ENCODE measurements at regions not wholly inside any gene's neighbourhood (a gene's known extent, or its start where the extent isn't known, plus 50 kb on each side); places are given as distances from the start of the nearest gene placed in this dataset.

DNA sequence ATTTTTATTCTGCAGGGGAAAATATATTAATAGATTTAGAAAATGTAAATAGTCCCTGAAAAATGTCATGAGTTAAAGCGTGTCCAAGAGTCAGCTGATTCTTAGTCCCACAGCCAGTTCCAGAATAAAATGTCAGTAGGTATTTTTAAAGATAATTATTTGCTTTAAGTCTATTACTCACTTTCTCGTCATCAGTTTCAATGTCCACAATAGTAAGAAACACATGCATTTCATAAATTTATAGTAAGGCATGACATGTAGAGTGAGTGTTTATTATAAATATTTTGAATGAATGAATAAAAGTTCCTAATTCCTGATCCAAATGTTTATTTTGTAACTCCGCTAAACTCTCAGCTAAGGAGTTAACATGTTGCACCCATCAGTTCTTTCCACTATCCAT is 1044.0 kb upstream of the PIK3C3 start:
- Histone ChIP-seq H3K4me1 (ENCODE audit: insufficient read depth, low read length) (no peaks in the 10 kb centered on the region), H3K27me3 (ENCODE audit: insufficient read depth, low read length) (no peaks in the 10 kb centered on the region), H3K4me3 (ENCODE audit: low read length in 2 of 2) (no peak overlapping the region), H3K9me3 (ENCODE audit: control insufficient read depth in 1 of 2, low read length in 2 of 2) (no peaks in the 10 kb centered on the region), H3K36me3 (ENCODE audit: insufficient read depth, low read length) (no peaks in the 10 kb centered on the region), H3K27ac (ENCODE audit: low read depth, low read length) (no peak overlapping the region)
- no peaks in the 10 kb centered on the region for H3K27me3 Mint-ChIP-seq
- no peak for DNase-seq
- no peak overlapping the region for H3K27ac Mint-ChIP-seq
- no peak overlapping the region for H3K4me3 Mint-ChIP-seq
- H3K36me3 Mint-ChIP-seq = no peaks in the 10 kb centered on the region
- ChIA-PET CTCF (ENCODE audit: partially characterized antibody) (no interaction called here), POLR2A (ENCODE audit: partially characterized antibody) (no interaction called here)
- H3K4me1 Mint-ChIP-seq = no peaks in the 10 kb centered on the region
- intact Hi-C loops (cut with micrococcal nuclease) = no loop called here
- peaks cover 2 to 17% (median 10%) of the 10 kb centered on the region in 8 donors for H3K9me3 Mint-ChIP-seq

DNA sequence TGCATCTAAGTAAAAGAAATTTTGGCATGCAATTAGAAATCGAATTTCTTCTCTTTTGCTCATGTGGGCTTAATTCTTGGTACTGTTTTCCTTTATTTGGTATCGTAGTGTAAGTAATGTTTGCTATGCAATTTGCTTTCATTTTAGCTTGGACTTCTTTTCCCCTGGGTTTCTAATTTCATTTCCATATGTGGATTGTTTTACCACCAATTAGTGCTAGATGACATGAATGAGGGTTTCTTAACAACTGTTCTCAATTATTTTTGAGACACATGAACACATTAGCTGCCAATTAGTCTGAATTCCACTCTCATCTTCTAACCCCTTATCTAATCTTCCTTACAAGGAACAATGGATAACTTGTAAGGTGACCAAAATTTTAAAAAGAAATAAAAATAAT is 1047.2 kb upstream of the PIK3C3 start:
- no peak for DNase-seq
- Mint-ChIP-seq H3K36me3 (no peaks in the 10 kb centered on the region), H3K4me3 (no peak overlapping the region), H3K27me3 (no peaks in the 10 kb centered on the region), H3K4me1 (no peaks in the 10 kb centered on the region), H3K27ac (no peak overlapping the region), H3K9me3 (peaks cover 2 to 14% (median 5%) of the 10 kb centered on the region in 8 donors)
- intact Hi-C loops (cut with micrococcal nuclease) = no loop called here
- POLR2A ChIA-PET (ENCODE audit: partially characterized antibody) = no interaction called here
- Histone ChIP-seq H3K27ac (ENCODE audit: low read depth, low read length) (no peak overlapping the region), H3K36me3 (ENCODE audit: insufficient read depth, low read length) (no peaks in the 10 kb centered on the region), H3K27me3 (ENCODE audit: insufficient read depth, low read length) (no peaks in the 10 kb centered on the region), H3K9me3 (ENCODE audit: control insufficient read depth in 1 of 2, low read length in 2 of 2) (no peaks in the 10 kb centered on the region), H3K4me3 (ENCODE audit: low read length in 2 of 2) (no peak overlapping the region), H3K4me1 (ENCODE audit: insufficient read depth, low read length) (no peaks in the 10 kb centered on the region)
- CTCF ChIA-PET (ENCODE audit: partially characterized antibody) = no interaction called here

- no peak overlapping the region for H3K27ac ChIP-seq (ENCODE audit: low read depth, low read length)
- H3K4me1 Mint-ChIP-seq = no peaks in the 10 kb centered on the region
- H3K4me3 Mint-ChIP-seq = no peak overlapping the region
- no peaks in the 10 kb centered on the region for H3K36me3 ChIP-seq (ENCODE audit: insufficient read depth, low read length)
- no peaks in the 10 kb centered on the region for H3K27me3 Mint-ChIP-seq
- no peak for DNase-seq
- H3K4me3 ChIP-seq (ENCODE audit: low read length in 2 of 2) = no peak overlapping the region
- no peaks in the 10 kb centered on the region for H3K9me3 ChIP-seq (ENCODE audit: control insufficient read depth in 1 of 2, low read length in 2 of 2)
- no peaks in the 10 kb centered on the region for H3K4me1 ChIP-seq (ENCODE audit: insufficient read depth, low read length)
- H3K36me3 Mint-ChIP-seq = no peaks in the 10 kb centered on the region
- intact Hi-C loops (cut with micrococcal nuclease) = no loop called here
- CTCF ChIA-PET (ENCODE audit: partially characterized antibody) = no interaction called here
- no peaks in the 10 kb centered on the region for H3K27me3 ChIP-seq (ENCODE audit: insufficient read depth, low read length)
- POLR2A ChIA-PET (ENCODE audit: partially characterized antibody) = no interaction called here
- H3K27ac Mint-ChIP-seq = no peak overlapping the region
- peaks cover 0 to 16% (median 4%) of the 10 kb centered on the region in 8 donors for H3K9me3 Mint-ChIP-seq
These were observed 1050.7 kb upstream of the PIK3C3 start for GRCh38 chr18:40904295-40904694.

DNA sequence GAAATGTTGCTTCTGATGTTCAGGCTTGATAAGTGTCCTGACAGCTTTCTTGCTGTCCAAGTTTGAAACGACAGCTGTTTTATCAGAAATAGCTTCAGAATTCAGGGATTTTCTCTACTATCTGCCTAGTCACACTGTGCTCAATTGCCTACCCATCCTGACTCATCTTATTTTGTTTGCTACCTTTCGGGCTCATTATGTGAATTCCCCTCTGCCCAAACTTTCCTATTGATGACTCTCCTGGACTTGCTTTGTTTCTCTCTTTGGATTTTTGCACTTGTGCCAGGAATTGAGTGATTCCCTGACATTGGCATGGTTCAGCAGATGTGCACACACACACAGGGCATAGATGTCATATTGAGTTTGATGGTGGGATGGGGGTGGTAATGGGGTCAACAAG is 1052.6 kb upstream of the PIK3C3 start:
- Histone ChIP-seq H3K4me1 (ENCODE audit: insufficient read depth, low read length) (no peaks in the 10 kb centered on the region), H3K4me3 (ENCODE audit: low read length in 2 of 2) (no peak overlapping the region), H3K27ac (ENCODE audit: low read depth, low read length) (no peak overlapping the region), H3K27me3 (ENCODE audit: insufficient read depth, low read length) (no peaks in the 10 kb centered on the region), H3K36me3 (ENCODE audit: insufficient read depth, low read length) (no peaks in the 10 kb centered on the region), H3K9me3 (ENCODE audit: control insufficient read depth in 1 of 2, low read length in 2 of 2) (no peaks in the 10 kb centered on the region)
- ChIA-PET CTCF (ENCODE audit: partially characterized antibody) (no interaction called here), POLR2A (ENCODE audit: partially characterized antibody) (no interaction called here)
- H3K4me1 Mint-ChIP-seq = no peaks in the 10 kb centered on the region
- no peaks in the 10 kb centered on the region for H3K27me3 Mint-ChIP-seq
- DNase-seq = no peak
- H3K4me3 Mint-ChIP-seq = no peak overlapping the region
- H3K9me3 Mint-ChIP-seq = peaks cover 0 to 18% (median 2%) of the 10 kb centered on the region in 8 donors
- no peak overlapping the region for H3K27ac Mint-ChIP-seq
- H3K36me3 Mint-ChIP-seq = no peaks in the 10 kb centered on the region
- intact Hi-C loops (cut with micrococcal nuclease) = no loop called here

DNA sequence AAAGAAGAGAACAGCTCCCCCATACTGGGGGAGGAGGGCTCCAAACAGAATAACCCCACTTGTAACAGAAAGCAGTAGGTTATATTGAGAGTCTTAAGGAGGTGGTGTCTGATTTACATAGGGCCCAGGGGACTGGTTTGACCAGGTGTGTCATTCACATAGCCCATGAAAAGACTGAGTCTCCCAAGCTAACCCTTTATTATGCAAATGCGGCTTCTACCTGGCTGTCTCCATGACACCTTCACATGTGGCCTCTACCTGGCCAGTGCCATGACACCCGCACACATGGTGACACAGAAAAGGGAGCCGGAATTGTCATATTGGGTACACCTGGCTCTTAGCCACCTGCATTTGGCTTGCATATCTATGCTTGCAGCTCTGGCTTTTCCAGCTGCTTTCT is 1057.2 kb upstream of the PIK3C3 start:
- H3K4me3 ChIP-seq (ENCODE audit: low read length in 2 of 2) = no peak overlapping the region
- H3K27me3 Mint-ChIP-seq = no peaks in the 10 kb centered on the region
- no peaks in the 10 kb centered on the region for H3K36me3 Mint-ChIP-seq
- H3K4me1 ChIP-seq (ENCODE audit: insufficient read depth, low read length) = no peaks in the 10 kb centered on the region
- intact Hi-C loops (cut with micrococcal nuclease) = no loop called here
- H3K9me3 Mint-ChIP-seq = peaks cover 2 to 26% (median 11%) of the 10 kb centered on the region in 8 donors
- CTCF ChIA-PET (ENCODE audit: partially characterized antibody) = no interaction called here
- no peaks in the 10 kb centered on the region for H3K9me3 ChIP-seq (ENCODE audit: control insufficient read depth in 1 of 2, low read length in 2 of 2)
- POLR2A ChIA-PET (ENCODE audit: partially characterized antibody) = no interaction called here
- no peak for DNase-seq
- H3K27me3 ChIP-seq (ENCODE audit: insufficient read depth, low read length) = no peaks in the 10 kb centered on the region
- H3K4me1 Mint-ChIP-seq = no peaks in the 10 kb centered on the region
- H3K36me3 ChIP-seq (ENCODE audit: insufficient read depth, low read length) = no peaks in the 10 kb centered on the region
- H3K27ac ChIP-seq (ENCODE audit: low read depth, low read length) = no peak overlapping the region
- H3K27ac Mint-ChIP-seq = no peak overlapping the region
- H3K4me3 Mint-ChIP-seq = no peak overlapping the region

GRCh38 chr18:40883271-40883670 is 1071.8 kb upstream of the PIK3C3 start:
- intact Hi-C loops (cut with micrococcal nuclease) = no loop called here
- CTCF ChIA-PET (ENCODE audit: partially characterized antibody) = no interaction called here
- no peaks in the 10 kb centered on the region for H3K27me3 ChIP-seq (ENCODE audit: insufficient read depth, low read length)
- no peaks in the 10 kb centered on the region for H3K36me3 ChIP-seq (ENCODE audit: insufficient read depth, low read length)
- no peak overlapping the region for H3K4me3 Mint-ChIP-seq
- no peak overlapping the region for H3K4me3 ChIP-seq (ENCODE audit: low read length in 2 of 2)
- POLR2A ChIA-PET (ENCODE audit: partially characterized antibody) = no interaction called here
- H3K27ac Mint-ChIP-seq = no peak overlapping the region
- peaks cover 0 to 3% of the 10 kb centered on the region in 2 donors for H3K9me3 ChIP-seq (ENCODE audit: control insufficient read depth in 1 of 2, low read length in 2 of 2)
- H3K4me1 ChIP-seq (ENCODE audit: insufficient read depth, low read length) = no peaks in the 10 kb centered on the region
- H3K27ac ChIP-seq (ENCODE audit: low read depth, low read length) = no peak overlapping the region
- peaks cover 0 to 13% (median 7%) of the 10 kb centered on the region in 8 donors for H3K9me3 Mint-ChIP-seq
- no peaks in the 10 kb centered on the region for H3K36me3 Mint-ChIP-seq
- H3K4me1 Mint-ChIP-seq = peaks cover 0 to 1% (median 0%) of the 10 kb centered on the region in 4 donors
- DNase-seq = no peak
- no peaks in the 10 kb centered on the region for H3K27me3 Mint-ChIP-seq

GRCh38 chr18:40882468-40882867 is 1072.6 kb upstream of the PIK3C3 start:
- DNase-seq = no peak
- no peaks in the 10 kb centered on the region for H3K27me3 Mint-ChIP-seq
- ChIA-PET CTCF (ENCODE audit: partially characterized antibody) (no interaction called here), POLR2A (ENCODE audit: partially characterized antibody) (no interaction called here)
- no peak overlapping the region for H3K4me3 ChIP-seq (ENCODE audit: low read length in 2 of 2)
- intact Hi-C loops (cut with micrococcal nuclease) = no loop called here
- H3K36me3 ChIP-seq (ENCODE audit: insufficient read depth, low read length) = no peaks in the 10 kb centered on the region
- no peaks in the 10 kb centered on the region for H3K4me1 ChIP-seq (ENCODE audit: insufficient read depth, low read length)
- H3K27ac Mint-ChIP-seq = no peak overlapping the region
- no peaks in the 10 kb centered on the region for H3K27me3 ChIP-seq (ENCODE audit: insufficient read depth, low read length)
- H3K4me3 Mint-ChIP-seq = no peak overlapping the region
- peaks cover 0 to 1% (median 0%) of the 10 kb centered on the region in 4 donors for H3K4me1 Mint-ChIP-seq
- H3K9me3 ChIP-seq (ENCODE audit: control insufficient read depth in 1 of 2, low read length in 2 of 2) = peaks cover 0 to 3% of the 10 kb centered on the region in 2 donors
- no peaks in the 10 kb centered on the region for H3K36me3 Mint-ChIP-seq
- no peak overlapping the region for H3K27ac ChIP-seq (ENCODE audit: low read depth, low read length)
- H3K9me3 Mint-ChIP-seq = peaks cover 0 to 13% (median 5%) of the 10 kb centered on the region in 8 donors

GRCh38 chr18:40878371-40878770 is 1076.7 kb upstream of the PIK3C3 start:
- H3K27me3 Mint-ChIP-seq = no peaks in the 10 kb centered on the region
- CTCF ChIA-PET (ENCODE audit: partially characterized antibody) = no interaction called here

More at GRCh38 chr18:40878371-40878770, 1076.7 kb upstream of the PIK3C3 start:
- Mint-ChIP-seq H3K9me3 (peaks cover 0 to 17% (median 10%) of the 10 kb centered on the region in 8 donors), H3K27ac (no peak overlapping the region), H3K4me3 (no peak overlapping the region), H3K36me3 (no peaks in the 10 kb centered on the region), H3K4me1 (peaks cover 0 to 1% (median 0%) of the 10 kb centered on the region in 4 donors)
- Histone ChIP-seq H3K36me3 (ENCODE audit: insufficient read depth, low read length) (no peaks in the 10 kb centered on the region), H3K9me3 (ENCODE audit: control insufficient read depth in 1 of 2, low read length in 2 of 2) (peaks cover 0 to 6% of the 10 kb centered on the region in 2 donors), H3K27ac (ENCODE audit: low read depth, low read length) (no peak overlapping the region), H3K4me1 (ENCODE audit: insufficient read depth, low read length) (no peaks in the 10 kb centered on the region), H3K4me3 (ENCODE audit: low read length in 2 of 2) (no peak overlapping the region), H3K27me3 (ENCODE audit: insufficient read depth, low read length) (no peaks in the 10 kb centered on the region)
- intact Hi-C loops (cut with micrococcal nuclease) = no loop called here
- POLR2A ChIA-PET (ENCODE audit: partially characterized antibody) = no interaction called here
- no peak for DNase-seq

Measured in CD4-positive, alpha-beta memory T cell (primary cell).